ENCODE measurements at regions not wholly inside any gene's neighbourhood (a gene's known extent, or its start where the extent isn't known, plus 50 kb on each side); places are given as distances from the start of the nearest gene placed in this dataset.

DNA sequence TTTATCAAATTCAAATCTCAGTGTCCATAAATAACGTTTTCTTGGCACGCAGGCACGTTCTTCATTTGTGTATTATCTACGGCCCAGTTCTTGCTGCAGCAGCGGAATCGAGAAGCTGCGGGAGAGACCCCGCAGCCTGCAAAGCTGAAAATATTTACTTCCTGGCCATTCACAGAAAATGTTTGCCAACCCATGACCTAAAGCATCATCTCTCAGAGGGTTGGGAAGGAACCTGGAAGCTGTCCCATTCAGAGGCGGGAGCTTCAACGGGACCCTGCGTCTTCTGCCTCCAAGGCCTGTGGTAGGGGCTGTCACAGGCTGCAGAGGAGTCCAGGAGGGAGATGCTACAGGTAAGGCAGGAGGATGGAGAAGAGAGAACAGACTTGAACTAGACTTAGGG lies 319.2 kb downstream of the MN1 start:
- peaks cover 11% of the 10 kb centered on the region for H3K27me3 ChIP-seq (ENCODE audit: control insufficient read depth, insufficient read depth, low read length)
- H3K4me3 ChIP-seq (ENCODE audit: low read length): no peak overlapping the region
- no peak overlapping the region for H3K9ac ChIP-seq (ENCODE audit: low read depth, low read length)
- H3K36me3 ChIP-seq (ENCODE audit: insufficient read depth, low read length): no peaks in the 10 kb centered on the region
- peaks cover 5% of the 10 kb centered on the region for H3K9me3 ChIP-seq (replicated peaks; ENCODE audit: low read length)
- H3K4me1 ChIP-seq (ENCODE audit: control insufficient read depth, insufficient read depth, low read length): no peaks in the 10 kb centered on the region
- H3K4me2 ChIP-seq (ENCODE audit: low read length): no peak overlapping the region

DNA sequence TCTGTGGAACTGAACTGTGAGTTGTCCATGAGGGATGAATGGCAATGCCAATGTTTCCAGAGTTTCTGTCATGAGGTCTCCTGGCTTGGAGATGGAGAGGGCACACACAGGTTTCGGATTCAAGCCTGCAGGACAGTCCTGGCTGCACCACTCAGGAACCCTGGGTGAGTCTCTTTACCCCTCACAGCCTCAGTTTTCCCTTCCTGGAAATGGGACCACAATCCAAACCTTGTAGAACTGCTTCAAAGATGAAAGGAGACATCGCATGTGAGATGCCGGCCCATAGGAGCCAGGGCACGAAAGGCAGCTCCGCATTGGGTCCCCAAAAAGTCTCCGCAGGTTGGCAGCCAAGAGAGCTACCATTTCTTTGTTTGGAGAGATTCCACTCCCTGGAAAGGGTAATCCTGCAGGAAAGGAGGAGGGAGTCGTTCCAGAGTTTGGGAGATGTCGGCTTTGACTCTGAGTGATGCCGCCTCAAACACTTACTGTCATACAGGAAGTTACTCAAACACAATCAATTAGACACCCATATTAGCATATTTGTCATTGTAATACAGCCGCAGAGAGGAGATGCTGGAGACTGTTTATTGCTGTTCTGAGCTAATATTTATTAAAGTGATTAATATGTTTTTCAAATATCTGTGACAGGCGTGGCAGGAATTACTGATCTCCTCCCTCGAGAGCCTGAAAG lies 318.3 kb downstream of the MN1 start:
- Histone ChIP-seq H3K4me1 (ENCODE audit: control insufficient read depth, insufficient read depth, low read length) (peaks cover 7% of the 10 kb centered on the region), H3K4me2 (ENCODE audit: low read length) (no peak overlapping the region), H3K36me3 (ENCODE audit: insufficient read depth, low read length) (no peaks in the 10 kb centered on the region), H3K4me3 (ENCODE audit: low read length) (no peak overlapping the region), H3K9me3 (replicated peaks; ENCODE audit: low read length) (peaks cover 5% of the 10 kb centered on the region), H3K9ac (ENCODE audit: low read depth, low read length) (no peak overlapping the region), H3K27me3 (ENCODE audit: control insufficient read depth, insufficient read depth, low read length) (peaks cover 11% of the 10 kb centered on the region)

DNA sequence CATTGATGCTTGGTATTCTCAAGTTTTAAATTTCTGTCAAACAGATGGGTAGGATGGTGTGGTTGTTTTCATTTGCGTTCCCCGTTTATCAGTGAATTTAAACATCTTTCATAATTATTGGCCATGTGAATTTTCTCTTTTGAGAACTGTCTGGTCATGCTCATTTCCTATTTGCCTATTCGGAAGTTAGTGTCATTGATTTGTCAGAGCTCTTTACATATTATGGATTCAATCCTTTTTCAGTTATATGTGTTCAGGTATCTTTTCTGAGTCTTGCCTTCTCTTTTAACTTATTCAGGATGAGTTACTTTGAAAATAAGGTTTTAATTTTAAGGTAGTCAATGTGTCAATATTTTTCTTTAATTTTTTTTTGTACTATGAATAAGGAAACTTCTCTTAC lies 315.7 kb downstream of the MN1 start:
- Histone ChIP-seq H3K9me3 (replicated peaks; ENCODE audit: low read length) (peaks cover 5% of the 10 kb centered on the region), H3K36me3 (ENCODE audit: insufficient read depth, low read length) (no peaks in the 10 kb centered on the region), H3K9ac (ENCODE audit: low read depth, low read length) (no peak overlapping the region)

DNA sequence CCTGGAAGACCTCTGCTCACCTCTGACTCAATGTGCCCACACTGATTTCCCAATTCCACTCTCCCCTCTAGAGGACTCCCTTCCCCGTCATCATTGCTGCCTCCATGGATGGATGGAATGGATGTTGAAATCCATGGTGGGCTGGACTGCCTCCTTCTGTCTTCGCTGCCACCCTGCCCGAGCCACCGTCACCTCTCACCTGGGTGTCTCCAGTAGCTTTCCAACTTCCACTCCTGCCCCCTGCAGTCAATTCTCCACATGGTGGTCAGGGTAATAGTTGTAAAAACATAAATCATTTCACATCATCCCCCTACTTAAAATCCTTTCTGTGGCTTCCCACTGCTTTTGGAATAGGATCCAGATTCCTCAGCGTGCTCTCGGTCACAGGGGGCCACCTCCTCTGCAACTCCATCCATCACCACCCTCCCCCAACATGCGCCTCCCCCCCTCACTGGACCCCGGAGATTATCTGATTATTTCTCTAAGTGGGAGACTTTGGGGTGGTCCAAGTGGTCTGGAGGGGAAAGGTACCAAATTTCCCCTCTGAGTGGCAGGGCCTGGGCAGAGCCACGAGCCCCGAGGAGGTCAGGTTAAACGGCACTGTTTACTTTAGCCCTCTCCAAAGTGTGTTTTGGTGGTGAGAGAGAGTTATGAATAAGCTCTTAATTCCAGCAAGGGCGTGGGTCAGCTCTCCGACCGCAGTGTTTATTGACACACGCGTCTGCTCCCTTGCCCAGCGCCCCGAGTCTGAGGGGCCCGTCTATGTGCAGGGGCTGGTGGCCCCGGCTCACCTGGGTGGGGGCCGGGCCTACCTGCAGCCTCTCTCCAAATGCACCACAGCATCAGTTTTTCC lies 313.7 kb downstream of the MN1 start:
- peaks cover 25% of the 10 kb centered on the region for H3K4me1 ChIP-seq (ENCODE audit: control insufficient read depth, insufficient read depth, low read length)
- H3K9me3 ChIP-seq (replicated peaks; ENCODE audit: low read length): peaks cover 5% of the 10 kb centered on the region
- no peak overlapping the region for H3K4me2 ChIP-seq (ENCODE audit: low read length)
- peaks cover 10% of the 10 kb centered on the region for H3K27me3 ChIP-seq (ENCODE audit: control insufficient read depth, insufficient read depth, low read length)
- H3K36me3 ChIP-seq (ENCODE audit: insufficient read depth, low read length): no peaks in the 10 kb centered on the region
- no peak overlapping the region for H3K4me3 ChIP-seq (ENCODE audit: low read length)
- H3K9ac ChIP-seq (ENCODE audit: low read depth, low read length): no peak overlapping the region

More for the DNA sequence above, 315.7 kb downstream of the MN1 start:
- no peak overlapping the region for H3K4me3 ChIP-seq (ENCODE audit: low read length)
- H3K4me1 ChIP-seq (ENCODE audit: control insufficient read depth, insufficient read depth, low read length): peaks cover 25% of the 10 kb centered on the region
- H3K27me3 ChIP-seq (ENCODE audit: control insufficient read depth, insufficient read depth, low read length): peaks cover 11% of the 10 kb centered on the region
- H3K4me2 ChIP-seq (ENCODE audit: low read length): no peak overlapping the region

DNA sequence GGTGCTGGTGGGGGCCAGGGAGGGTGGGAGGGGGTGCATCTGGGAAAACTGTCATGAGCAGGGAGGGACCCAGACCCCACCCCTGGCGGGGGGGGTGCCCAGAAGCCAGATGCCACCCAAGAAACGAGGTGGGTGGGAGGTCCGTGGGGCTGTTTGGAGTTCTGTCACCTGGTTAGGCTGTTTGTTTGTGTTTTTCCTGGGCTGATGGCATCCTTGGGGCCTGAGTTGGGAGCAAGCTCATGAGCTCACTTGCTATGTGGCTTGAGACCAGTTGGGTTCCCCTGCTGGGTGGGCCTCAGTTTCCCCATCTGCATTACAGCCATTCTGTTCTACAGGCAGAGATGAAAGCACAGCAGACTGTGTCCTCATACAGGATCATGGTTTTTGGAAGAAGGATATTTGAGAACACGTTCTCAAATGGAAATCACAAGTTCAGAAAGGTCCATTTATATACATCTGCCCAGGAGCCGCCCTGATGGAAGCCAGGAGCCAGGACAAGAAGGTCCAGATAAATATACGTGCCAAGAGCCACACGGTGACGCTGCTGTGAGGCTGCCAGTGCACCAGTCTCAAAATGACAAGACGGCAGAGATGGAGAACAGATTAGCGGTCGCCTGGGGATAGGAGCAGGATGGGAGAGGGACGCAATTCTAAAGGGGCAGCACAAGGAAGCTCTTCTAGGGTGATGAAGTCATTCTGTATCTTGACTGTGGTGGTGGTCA lies 312.9 kb downstream of the MN1 start:
- Histone ChIP-seq H3K36me3 (ENCODE audit: insufficient read depth, low read length) (no peaks in the 10 kb centered on the region), H3K9ac (ENCODE audit: low read depth, low read length) (no peak overlapping the region), H3K4me1 (ENCODE audit: control insufficient read depth, insufficient read depth, low read length) (peaks cover 25% of the 10 kb centered on the region), H3K27me3 (ENCODE audit: control insufficient read depth, insufficient read depth, low read length) (peaks cover 3% of the 10 kb centered on the region), H3K9me3 (replicated peaks; ENCODE audit: low read length) (peaks cover 5% of the 10 kb centered on the region), H3K4me2 (ENCODE audit: low read length) (peak overlapping the region; percentile 49), H3K4me3 (ENCODE audit: low read length) (no peak overlapping the region)

DNA sequence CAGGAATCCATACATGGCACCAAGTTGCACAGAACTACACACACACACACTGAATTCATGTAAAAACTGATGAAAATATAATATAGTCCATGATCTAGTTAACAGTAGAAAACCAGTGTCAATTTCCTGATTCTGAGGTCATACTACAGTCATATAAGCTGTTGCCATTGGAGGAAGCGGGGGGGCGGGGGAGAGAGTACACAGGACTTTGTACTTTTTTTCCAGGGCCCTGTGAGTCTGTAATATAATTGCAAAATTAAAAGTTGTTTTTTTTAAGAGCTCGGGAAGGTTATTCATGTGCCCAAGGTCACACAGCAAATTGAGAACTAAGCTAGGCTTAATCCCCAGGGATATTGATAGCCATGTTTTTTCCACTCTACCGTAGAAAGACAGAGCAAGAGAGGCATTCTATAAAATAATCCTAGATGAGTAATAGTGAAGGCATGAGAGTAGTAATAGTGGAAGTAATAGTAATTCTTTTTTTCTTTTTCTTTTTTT lies 312.3 kb downstream of the MN1 start:
- H3K9ac ChIP-seq (ENCODE audit: low read depth, low read length): no peak overlapping the region
- no peaks in the 10 kb centered on the region for H3K36me3 ChIP-seq (ENCODE audit: insufficient read depth, low read length)
- H3K4me1 ChIP-seq (ENCODE audit: control insufficient read depth, insufficient read depth, low read length): peaks cover 25% of the 10 kb centered on the region
- H3K9me3 ChIP-seq (replicated peaks; ENCODE audit: low read length): peaks cover 5% of the 10 kb centered on the region
- H3K4me2 ChIP-seq (ENCODE audit: low read length): peak overlapping the region; percentile 49
- no peak overlapping the region for H3K4me3 ChIP-seq (ENCODE audit: low read length)
- no peaks in the 10 kb centered on the region for H3K27me3 ChIP-seq (ENCODE audit: control insufficient read depth, insufficient read depth, low read length)

DNA sequence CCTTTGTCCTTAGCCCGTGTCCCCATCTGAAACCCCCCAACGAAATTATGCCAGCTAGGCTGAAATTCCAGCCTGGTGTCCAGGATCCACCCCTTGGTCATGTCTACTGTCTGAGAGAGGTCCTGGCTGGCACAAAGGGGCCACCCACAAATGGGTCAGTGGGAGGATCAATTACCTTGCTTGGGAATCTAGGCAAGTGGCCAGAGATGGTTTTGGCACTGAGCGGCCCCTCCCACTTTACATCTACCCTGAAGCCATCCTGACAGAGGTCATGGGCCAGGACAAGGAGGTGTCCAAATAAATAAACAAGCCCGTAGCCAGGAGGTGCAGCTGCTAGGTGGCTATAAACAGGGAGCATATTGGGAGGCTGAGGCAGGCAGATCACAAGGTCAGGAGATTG lies 311.5 kb downstream of the MN1 start:
- Histone ChIP-seq H3K9ac (ENCODE audit: low read depth, low read length) (no peak overlapping the region), H3K4me1 (ENCODE audit: control insufficient read depth, insufficient read depth, low read length) (peaks cover 25% of the 10 kb centered on the region), H3K36me3 (ENCODE audit: insufficient read depth, low read length) (no peaks in the 10 kb centered on the region), H3K4me2 (ENCODE audit: low read length) (no peak overlapping the region), H3K9me3 (replicated peaks; ENCODE audit: low read length) (peaks cover 5% of the 10 kb centered on the region), H3K4me3 (ENCODE audit: low read length) (no peak overlapping the region), H3K27me3 (ENCODE audit: control insufficient read depth, insufficient read depth, low read length) (no peaks in the 10 kb centered on the region)

DNA sequence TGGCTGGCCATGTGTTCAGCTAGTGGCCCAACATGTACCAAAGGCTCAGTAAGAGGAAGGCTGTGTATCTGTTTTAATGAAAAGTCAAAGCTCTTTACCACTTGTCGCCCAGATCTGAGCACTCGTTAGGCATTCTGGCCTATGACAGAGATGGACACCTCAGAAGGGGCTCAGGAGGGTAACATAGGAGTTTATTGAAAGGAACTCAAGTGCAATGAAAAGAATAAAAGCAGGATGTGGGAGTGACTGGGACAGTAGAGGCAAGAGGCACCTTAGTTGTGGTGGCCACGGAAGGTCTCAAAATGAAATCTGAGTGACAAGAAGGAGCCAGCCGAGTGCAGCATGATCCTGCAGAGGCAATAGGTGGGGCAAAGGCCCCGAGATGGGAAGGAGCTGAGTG lies 309.7 kb downstream of the MN1 start:
- Histone ChIP-seq H3K9ac (ENCODE audit: low read depth, low read length) (no peak overlapping the region), H3K9me3 (replicated peaks; ENCODE audit: low read length) (no peaks in the 10 kb centered on the region), H3K27me3 (ENCODE audit: control insufficient read depth, insufficient read depth, low read length) (no peaks in the 10 kb centered on the region), H3K4me2 (ENCODE audit: low read length) (no peak overlapping the region), H3K4me1 (ENCODE audit: control insufficient read depth, insufficient read depth, low read length) (peaks cover 25% of the 10 kb centered on the region), H3K4me3 (ENCODE audit: low read length) (no peak overlapping the region), H3K36me3 (ENCODE audit: insufficient read depth, low read length) (no peaks in the 10 kb centered on the region)

DNA sequence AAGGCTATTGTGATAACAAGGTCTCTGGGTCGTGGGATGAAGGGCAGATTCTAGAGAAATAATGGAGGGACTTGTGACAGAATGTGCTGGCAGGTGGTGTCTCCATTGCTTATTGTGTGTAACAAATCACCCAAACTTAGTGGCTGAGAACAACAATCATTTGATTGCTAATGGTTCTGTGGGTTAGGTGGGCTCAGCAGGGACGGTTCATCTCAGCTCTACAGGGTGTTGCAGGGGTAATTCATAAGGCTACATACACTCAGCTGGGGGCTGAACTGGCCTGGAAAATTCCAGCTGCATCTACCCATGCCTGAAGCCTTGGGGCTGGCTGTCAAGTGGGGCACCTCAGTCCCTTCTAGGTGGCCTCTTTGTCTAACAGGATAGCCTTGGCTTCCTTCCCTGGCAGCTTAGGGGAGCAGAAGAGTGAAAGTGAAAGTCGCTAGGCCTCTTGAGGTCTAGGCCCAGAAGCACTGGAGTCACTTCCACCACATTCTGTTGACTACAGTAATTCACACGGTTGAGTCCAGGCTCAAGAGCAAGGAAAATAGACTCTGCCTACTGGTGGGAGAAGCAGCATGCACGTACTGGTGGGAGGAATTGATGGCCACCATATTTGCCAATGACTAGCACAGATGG lies 308.9 kb downstream of the MN1 start:
- H3K4me3 ChIP-seq (ENCODE audit: low read length): no peak overlapping the region
- peaks cover 24% of the 10 kb centered on the region for H3K4me1 ChIP-seq (ENCODE audit: control insufficient read depth, insufficient read depth, low read length)
- H3K27me3 ChIP-seq (ENCODE audit: control insufficient read depth, insufficient read depth, low read length): no peaks in the 10 kb centered on the region

DNA sequence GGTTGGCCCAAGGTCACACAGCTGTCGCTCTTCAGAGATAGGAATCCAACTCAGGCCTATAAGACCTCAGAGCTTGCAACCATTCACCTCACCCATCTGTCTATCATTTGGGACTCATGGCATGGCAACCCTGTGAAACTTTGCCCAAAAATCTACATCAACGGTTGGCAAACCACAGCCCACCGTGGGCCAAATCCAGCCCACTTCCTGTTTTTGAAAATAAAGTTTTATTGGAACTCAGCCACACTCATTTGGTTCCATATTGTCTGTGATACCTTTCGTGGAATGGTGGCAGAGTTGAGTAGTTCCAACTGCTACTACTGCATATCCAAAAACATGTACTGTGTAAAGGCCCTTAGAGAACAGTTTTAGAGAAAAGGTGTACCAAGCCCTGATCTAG lies 307.8 kb downstream of the MN1 start:
- no peaks in the 10 kb centered on the region for H3K9me3 ChIP-seq (replicated peaks; ENCODE audit: low read length)
- H3K4me2 ChIP-seq (ENCODE audit: low read length): no peak overlapping the region
- H3K4me3 ChIP-seq (ENCODE audit: low read length): no peak overlapping the region
- H3K27me3 ChIP-seq (ENCODE audit: control insufficient read depth, insufficient read depth, low read length): no peaks in the 10 kb centered on the region
- H3K36me3 ChIP-seq (ENCODE audit: insufficient read depth, low read length): no peaks in the 10 kb centered on the region
- peaks cover 12% of the 10 kb centered on the region for H3K4me1 ChIP-seq (ENCODE audit: control insufficient read depth, insufficient read depth, low read length)
- no peak overlapping the region for H3K9ac ChIP-seq (ENCODE audit: low read depth, low read length)

More for the DNA sequence above, 308.9 kb downstream of the MN1 start:
- Histone ChIP-seq H3K9me3 (replicated peaks; ENCODE audit: low read length) (no peaks in the 10 kb centered on the region), H3K36me3 (ENCODE audit: insufficient read depth, low read length) (no peaks in the 10 kb centered on the region), H3K9ac (ENCODE audit: low read depth, low read length) (no peak overlapping the region), H3K4me2 (ENCODE audit: low read length) (no peak overlapping the region)

DNA sequence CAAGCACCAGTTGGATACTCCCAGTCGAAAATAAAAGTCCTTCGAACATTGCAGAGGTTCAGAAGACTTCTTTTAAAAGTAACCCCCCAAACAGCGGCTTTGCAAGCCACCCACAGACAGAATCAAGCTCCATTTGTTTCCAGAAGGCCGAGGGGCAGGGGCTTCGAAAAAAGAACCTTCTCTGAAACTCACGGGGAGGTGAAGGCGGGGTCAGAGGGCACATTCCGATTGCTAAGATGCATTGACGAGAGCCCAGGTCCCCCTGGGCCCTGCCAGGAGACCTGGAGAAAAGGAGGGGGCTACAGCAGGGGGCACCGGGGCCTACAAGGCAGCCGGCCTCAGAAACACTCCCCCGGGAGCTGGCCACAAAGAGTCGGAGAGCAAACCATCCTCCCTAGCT lies 306.8 kb downstream of the MN1 start:
- Histone ChIP-seq H3K4me2 (ENCODE audit: low read length) (no peak overlapping the region), H3K9me3 (replicated peaks; ENCODE audit: low read length) (no peaks in the 10 kb centered on the region), H3K27me3 (ENCODE audit: control insufficient read depth, insufficient read depth, low read length) (no peaks in the 10 kb centered on the region), H3K4me1 (ENCODE audit: control insufficient read depth, insufficient read depth, low read length) (peaks cover 4% of the 10 kb centered on the region), H3K36me3 (ENCODE audit: insufficient read depth, low read length) (no peaks in the 10 kb centered on the region), H3K4me3 (ENCODE audit: low read length) (no peak overlapping the region), H3K9ac (ENCODE audit: low read depth, low read length) (no peak overlapping the region)

Measured in skeletal muscle satellite cell (primary cell).